Loucy (cell line): ENCODE measurements at regions not wholly inside any gene's neighbourhood (a gene's known extent, or its start where the extent isn't known, plus 50 kb on each side); places are given as distances from the start of the nearest gene placed in this dataset.

ENCODE experiments used
- H2AFZ ChIP-seq: fragments of 200-600 bp; sonication (generic); 2 replicates; pipeline ENCODE4 v1.6.0; 2016; ENCODE audit warnings: antibody characterized with exemption, mild to moderate bottlenecking, low read length, moderate library complexity
- H3F3A ChIP-seq: fragments of 200-600 bp; 2 replicates; pipeline ENCODE4 v1.6.0; 2016; ENCODE audit warnings: antibody characterized with exemption, low read depth, mild to moderate bottlenecking
- H3K27me3 ChIP-seq: fragments of 200-600 bp; sonication (generic); 2 replicates; pipeline ENCODE4 v1.6.1; 2014; ENCODE audit warnings: low read length, mild to moderate bottlenecking; ENCODE audit not compliant: insufficient read depth, poor library complexity, severe bottlenecking
- H3K36me3 ChIP-seq: fragments of 200-600 bp; sonication (generic); 2 replicates; pipeline ENCODE4 v1.6.1; 2016; ENCODE audit warnings: low read length; ENCODE audit not compliant: insufficient read depth
- H3K4me1 ChIP-seq: fragments of 200-600 bp; sonication (generic); 2 replicates; pipeline ENCODE4 v1.5.1; 2014; ENCODE audit warnings: low read length, mild to moderate bottlenecking; ENCODE audit not compliant: insufficient read depth, poor library complexity, severe bottlenecking
- H3K4me2 ChIP-seq: fragments of 200-600 bp; sonication (generic); 2 replicates; pipeline ENCODE4 v1.6.0; 2014; ENCODE audit warnings: antibody characterized with exemption, low read length, low read depth, mild to moderate bottlenecking; ENCODE audit not compliant: poor library complexity, severe bottlenecking
- H3K4me3 ChIP-seq: fragments of 200-600 bp; sonication (generic); 2 replicates; pipeline ENCODE4 v1.5.1; 2014; ENCODE audit warnings: low read length, mild to moderate bottlenecking, mixed read lengths; ENCODE audit not compliant: poor library complexity, severe bottlenecking
- H3K79me2 ChIP-seq: fragments of 200-600 bp; sonication (generic); 2 replicates; pipeline ENCODE4 v1.6.1; 2014; ENCODE audit warnings: low read length; ENCODE audit not compliant: insufficient read depth
- H3K9ac ChIP-seq: fragments of 200-600 bp; sonication (generic); 2 replicates; pipeline ENCODE4 v1.6.0; 2014; ENCODE audit warnings: mild to moderate bottlenecking, low read depth, low read length, moderate library complexity; ENCODE audit not compliant: poor library complexity, severe bottlenecking
- H3K9me2 ChIP-seq: fragments of 200-600 bp; sonication (generic); replicated peaks from 2 replicates; pipeline ENCODE4 v1.6.1; 2016; ENCODE audit warnings: low read depth, low read length, mixed read lengths
- H3K9me3 ChIP-seq: fragments of 200-600 bp; sonication (generic); 2 replicates; pipeline ENCODE4 v1.6.1; 2014; ENCODE audit warnings: mild to moderate bottlenecking, antibody characterized with exemption, low read length, low read depth; ENCODE audit not compliant: insufficient read depth
- H4K20me1 ChIP-seq: fragments of 200-600 bp; sonication (generic); 2 replicates; pipeline ENCODE4 v1.6.0; 2014; ENCODE audit warnings: antibody characterized with exemption, low read length, mild to moderate bottlenecking; ENCODE audit not compliant: insufficient read depth, poor library complexity, severe bottlenecking
- CTCF ChIP-seq: fragments of 200-600 bp; sonication (generic); conservative IDR thresholded peaks from 2 replicates; pipeline ENCODE4 v1.5.1; 2014; ENCODE audit warnings: mild to moderate bottlenecking, antibody characterized with exemption, low read length
- EZH2phosphoT487 ChIP-seq: fragments of 200-600 bp; IDR thresholded peaks from 2 replicates; pipeline ENCODE4 v1.6.1; 2018; ENCODE audit warnings: antibody characterized with exemption, mild to moderate bottlenecking, moderate library complexity, borderline replicate concordance

- TF ChIP-seq CTCF, result no peak
- no peak for TF ChIP-seq EZH2phosphoT487
- no peaks in the 10 kb centered on the region for H3F3A ChIP-seq
- H3K27me3 ChIP-seq, result no peaks in the 10 kb centered on the region
- H3K4me2 ChIP-seq, result no peak overlapping the region
- H2AFZ ChIP-seq, result no peak overlapping the region
- H3K79me2 ChIP-seq, result no peaks in the 10 kb centered on the region
- H3K9me3 ChIP-seq, result no peaks in the 10 kb centered on the region
- no peaks in the 10 kb centered on the region for H3K9me2 ChIP-seq
- H3K4me3 ChIP-seq, result no peak overlapping the region
- no peaks in the 10 kb centered on the region for H3K36me3 ChIP-seq
- no peaks in the 10 kb centered on the region for H3K4me1 ChIP-seq
- H4K20me1 ChIP-seq, result no peaks in the 10 kb centered on the region
- H3K9ac ChIP-seq, result no peak overlapping the region
Observed at GRCh38 chr1:98003442-98003841, 82.6 kb upstream of the DPYD start.

GRCh38 chr1:98002288-98002687 lies 81.5 kb upstream of the DPYD start:
- H3K4me2 ChIP-seq, result no peak overlapping the region
- H3K27me3 ChIP-seq, result no peaks in the 10 kb centered on the region
- H3K9me3 ChIP-seq, result no peaks in the 10 kb centered on the region
- no peaks in the 10 kb centered on the region for H3K79me2 ChIP-seq
- no peak overlapping the region for H3K4me3 ChIP-seq
- H4K20me1 ChIP-seq, result no peaks in the 10 kb centered on the region
- H2AFZ ChIP-seq, result no peak overlapping the region
- H3K9me2 ChIP-seq, result no peaks in the 10 kb centered on the region
- no peak for TF ChIP-seq CTCF
- TF ChIP-seq EZH2phosphoT487, result no peak
- H3F3A ChIP-seq, result no peaks in the 10 kb centered on the region
- no peaks in the 10 kb centered on the region for H3K4me1 ChIP-seq
- no peak overlapping the region for H3K9ac ChIP-seq
- no peaks in the 10 kb centered on the region for H3K36me3 ChIP-seq

GRCh38 chr1:98001764-98002163 lies 80.9 kb upstream of the DPYD start:
- no peaks in the 10 kb centered on the region for H4K20me1 ChIP-seq
- no peaks in the 10 kb centered on the region for H3K9me2 ChIP-seq
- no peaks in the 10 kb centered on the region for H3K79me2 ChIP-seq
- no peaks in the 10 kb centered on the region for H3K27me3 ChIP-seq
- no peaks in the 10 kb centered on the region for H3K9me3 ChIP-seq
- no peak overlapping the region for H2AFZ ChIP-seq
- H3K36me3 ChIP-seq, result no peaks in the 10 kb centered on the region
- TF ChIP-seq CTCF (peak; percentile 69), EZH2phosphoT487 (no peak)
- H3K4me3 ChIP-seq, result no peak overlapping the region
- no peaks in the 10 kb centered on the region for H3F3A ChIP-seq
- H3K4me1 ChIP-seq, result no peaks in the 10 kb centered on the region
- H3K4me2 ChIP-seq, result no peak overlapping the region
- H3K9ac ChIP-seq, result no peak overlapping the region
